Right lobe of liver (tissue), 4 donors: ENCODE measurements at regions not wholly inside any gene's neighbourhood (a gene's known extent, or its start where the extent isn't known, plus 50 kb on each side); places are given as distances from the start of the nearest gene placed in this dataset.

ENCODE experiments used
- POLR2A ChIP-seq: fragments of 450-650 bp; IDR thresholded peaks from one replicate; pipeline ENCODE4 v1.6.1; 2017; ENCODE audit warnings: antibody characterized with exemption, mild to moderate bottlenecking
- TF ChIP-seq, protein P1 (sequence below), 4 donors: fragments of 200-600 bp in 3 of 4; fragments of 450-650 bp in 1 of 4; IDR thresholded peaks; one replicate each; pipeline versions ENCODE4 v1.5.1 to v1.8.0; 2016 to 2022; ENCODE audit warnings: antibody characterized with exemption in 4 of 4, mild to moderate bottlenecking in 2 of 4
- donor health status: DM: no; HTN: no; CAD: no.
- donor health status: DM: no; HTN: no; CAD: no.
- donor health status: DM: no; HTN: yes; CAD: no.

DNA sequence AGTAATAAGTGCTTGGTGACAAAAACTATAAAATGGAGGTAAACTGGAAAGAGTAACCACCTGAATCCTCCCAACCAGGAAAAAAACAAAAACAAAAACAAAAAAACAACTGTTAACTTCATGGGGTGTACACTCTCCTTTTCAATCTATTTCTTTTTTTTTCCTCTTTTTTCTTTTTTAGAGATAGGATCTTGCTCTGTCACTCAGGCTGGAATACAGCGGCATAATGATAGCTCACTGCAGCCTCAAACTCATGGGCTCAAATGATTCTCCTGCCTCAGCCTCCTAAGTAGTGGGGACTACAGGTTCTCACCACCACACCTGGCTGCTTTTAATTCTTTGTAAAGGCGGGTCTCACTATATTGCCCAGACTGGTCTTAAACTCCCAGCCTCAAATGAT, 76.8 kb downstream of the PHLDA1 start:
- TF ChIP-seq, protein P1, sequence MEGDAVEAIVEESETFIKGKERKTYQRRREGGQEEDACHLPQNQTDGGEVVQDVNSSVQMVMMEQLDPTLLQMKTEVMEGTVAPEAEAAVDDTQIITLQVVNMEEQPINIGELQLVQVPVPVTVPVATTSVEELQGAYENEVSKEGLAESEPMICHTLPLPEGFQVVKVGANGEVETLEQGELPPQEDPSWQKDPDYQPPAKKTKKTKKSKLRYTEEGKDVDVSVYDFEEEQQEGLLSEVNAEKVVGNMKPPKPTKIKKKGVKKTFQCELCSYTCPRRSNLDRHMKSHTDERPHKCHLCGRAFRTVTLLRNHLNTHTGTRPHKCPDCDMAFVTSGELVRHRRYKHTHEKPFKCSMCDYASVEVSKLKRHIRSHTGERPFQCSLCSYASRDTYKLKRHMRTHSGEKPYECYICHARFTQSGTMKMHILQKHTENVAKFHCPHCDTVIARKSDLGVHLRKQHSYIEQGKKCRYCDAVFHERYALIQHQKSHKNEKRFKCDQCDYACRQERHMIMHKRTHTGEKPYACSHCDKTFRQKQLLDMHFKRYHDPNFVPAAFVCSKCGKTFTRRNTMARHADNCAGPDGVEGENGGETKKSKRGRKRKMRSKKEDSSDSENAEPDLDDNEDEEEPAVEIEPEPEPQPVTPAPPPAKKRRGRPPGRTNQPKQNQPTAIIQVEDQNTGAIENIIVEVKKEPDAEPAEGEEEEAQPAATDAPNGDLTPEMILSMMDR (IDR thresholded peaks at IDR 0.05), result no peak
- no peak for TF ChIP-seq POLR2A
